OCI-LY7 (cell line): ENCODE measurements at regions not wholly inside any gene's neighbourhood (a gene's known extent, or its start where the extent isn't known, plus 50 kb on each side); places are given as distances from the start of the nearest gene placed in this dataset.

Experiments
- CTCF ChIP-seq: fragments of 200-600 bp; sonication (generic); conservative IDR thresholded peaks from 2 replicates; pipeline ENCODE4 v1.5.1; 2014; ENCODE audit warnings: mild to moderate bottlenecking, antibody characterized with exemption, low read length, moderate library complexity, mixed read lengths
- EZH2phosphoT487 ChIP-seq: fragments of 200-600 bp; sonication (generic); IDR thresholded peaks from 2 replicates; pipeline ENCODE4 v1.6.1; 2018; ENCODE audit warnings: low read depth, borderline replicate concordance, mild to moderate bottlenecking, mixed run types, antibody characterized with exemption, low read length, moderate library complexity, mixed read lengths

- no peak for TF ChIP-seq CTCF
- no peak for TF ChIP-seq EZH2phosphoT487
Measured at GRCh38 chr6:51098246-51098645, 279.6 kb downstream of the TFAP2B start.
